ENCODE measurements at regions not wholly inside any gene's neighbourhood (a gene's known extent, or its start where the extent isn't known, plus 50 kb on each side); places are given as distances from the start of the nearest gene placed in this dataset.
"Not testable (repeated sequence)": the region's sequence is repeated elsewhere in the genome, so short reads cannot be mapped to it uniquely, and the experiment has no call there.

- no peak for DNase-seq
These were observed 448.6 kb upstream of the CBLB start for GRCh38 chr3:106317141-106318055.

- DNase-seq, result not testable (repeated sequence)
These were observed 452.6 kb upstream of the CBLB start for GRCh38 chr3:106321438-106321837.

- DNase-seq, result no peak
These were observed 454.8 kb upstream of the CBLB start for GRCh38 chr3:106323586-106323985.

- no peak for DNase-seq
These were observed 458.3 kb upstream of the CBLB start for GRCh38 chr3:106326941-106327695.

GRCh38 chr3:106327696-106328025, 458.8 kb upstream of the CBLB start:
- no peak for DNase-seq

GRCh38 chr3:106328224-106328623, 459.4 kb upstream of the CBLB start:
- no peak for DNase-seq

GRCh38 chr3:106329521-106329920, 460.7 kb upstream of the CBLB start:
- DNase-seq, result no peak

- DNase-seq, result no peak
These were observed 462.8 kb upstream of the CBLB start for GRCh38 chr3:106331636-106332035.

- DNase-seq, result no peak
These were observed 463.3 kb upstream of the CBLB start for GRCh38 chr3:106332129-106332528.

- no peak for DNase-seq
These were observed 464.1 kb upstream of the CBLB start for GRCh38 chr3:106332884-106333283.

GRCh38 chr3:106333911-106334618, 465.3 kb upstream of the CBLB start:
- no peak for DNase-seq

GRCh38 chr3:106336619-106337018, 467.8 kb upstream of the CBLB start:
- DNase-seq, result no peak

- DNase-seq, result no peak
These were observed 468.3 kb upstream of the CBLB start for GRCh38 chr3:106337116-106337515.

GRCh38 chr3:106338582-106339214, 469.9 kb upstream of the CBLB start:
- no peak for DNase-seq

- no peak for DNase-seq
These were observed 470.7 kb upstream of the CBLB start for GRCh38 chr3:106339551-106339950.

- DNase-seq, result peak; percentile 69
These were observed 472.3 kb upstream of the CBLB start for GRCh38 chr3:106341087-106341486.

GRCh38 chr3:106341586-106342162, 472.9 kb upstream of the CBLB start:
- DNase-seq, result no peak

GRCh38 chr3:106342386-106342785, 473.6 kb upstream of the CBLB start:
- no peak for DNase-seq

- DNase-seq, result no peak
These were observed 475.0 kb upstream of the CBLB start for GRCh38 chr3:106343811-106344210.

GRCh38 chr3:106345353-106346027, 476.7 kb upstream of the CBLB start:
- peak; percentile 66 for DNase-seq

- no peak for DNase-seq
These were observed 478.5 kb upstream of the CBLB start for GRCh38 chr3:106347350-106347749.
